ENCODE measurements at regions not wholly inside any gene's neighbourhood (a gene's known extent, or its start where the extent isn't known, plus 50 kb on each side); places are given as distances from the start of the nearest gene placed in this dataset.

DNA sequence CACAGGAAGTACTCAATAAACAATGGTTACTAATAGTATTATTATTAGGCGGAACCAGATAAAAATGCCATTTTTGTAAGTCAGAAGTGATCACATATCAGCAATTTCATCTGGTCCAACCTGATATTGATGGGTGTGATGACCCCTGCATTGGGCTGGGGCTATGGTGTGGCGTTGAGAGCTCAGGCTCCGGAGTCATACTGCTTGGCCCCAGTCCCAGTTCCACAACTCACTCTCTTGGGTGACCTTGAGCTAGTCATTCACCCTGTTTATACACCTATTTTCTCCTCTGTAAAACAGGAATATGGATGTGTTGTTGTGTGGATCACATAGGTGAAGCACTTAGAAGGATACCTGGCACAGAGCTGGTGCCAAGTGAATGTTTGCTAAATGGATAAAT lies 229.4 kb upstream of the POU3F1 start (continued):
- TF ChIP-seq ZBTB21 (CRISPR knock-in tag; IDR thresholded peaks at IDR 0.05; ENCODE audit: borderline replicate concordance) (no peak), IRF2 (CRISPR knock-in tag; IDR thresholded peaks at IDR 0.05; ENCODE audit: borderline replicate concordance, low read depth) (no peak), NR2C2 (CRISPR knock-in tag; IDR thresholded peaks at IDR 0.05) (no peak), GABPB1 (CRISPR knock-in tag; IDR thresholded peaks at IDR 0.05) (no peak), EMX1 (CRISPR knock-in tag; IDR thresholded peaks at IDR 0.05) (no peak), ZNF396 (CRISPR knock-in tag; IDR thresholded peaks at IDR 0.05; ENCODE audit: borderline replicate concordance) (no peak)
- TF ChIP-seq, protein P1, sequence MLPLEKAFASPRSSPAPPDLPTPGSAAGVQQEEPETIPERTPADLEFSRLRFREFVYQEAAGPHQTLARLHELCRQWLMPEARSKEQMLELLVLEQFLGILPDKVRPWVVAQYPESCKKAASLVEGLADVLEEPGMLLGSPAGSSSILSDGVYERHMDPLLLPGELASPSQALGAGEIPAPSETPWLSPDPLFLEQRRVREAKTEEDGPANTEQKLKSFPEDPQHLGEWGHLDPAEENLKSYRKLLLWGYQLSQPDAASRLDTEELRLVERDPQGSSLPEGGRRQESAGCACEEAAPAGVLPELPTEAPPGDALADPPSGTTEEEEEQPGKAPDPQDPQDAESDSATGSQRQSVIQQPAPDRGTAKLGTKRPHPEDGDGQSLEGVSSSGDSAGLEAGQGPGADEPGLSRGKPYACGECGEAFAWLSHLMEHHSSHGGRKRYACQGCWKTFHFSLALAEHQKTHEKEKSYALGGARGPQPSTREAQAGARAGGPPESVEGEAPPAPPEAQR (CRISPR knock-in tag; IDR thresholded peaks at IDR 0.05), result no peak
- TF ChIP-seq, protein P2, sequence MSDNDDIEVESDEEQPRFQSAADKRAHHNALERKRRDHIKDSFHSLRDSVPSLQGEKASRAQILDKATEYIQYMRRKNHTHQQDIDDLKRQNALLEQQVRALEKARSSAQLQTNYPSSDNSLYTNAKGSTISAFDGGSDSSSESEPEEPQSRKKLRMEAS (CRISPR knock-in tag; IDR thresholded peaks at IDR 0.05), result no peak
- TF ChIP-seq, protein P3, sequence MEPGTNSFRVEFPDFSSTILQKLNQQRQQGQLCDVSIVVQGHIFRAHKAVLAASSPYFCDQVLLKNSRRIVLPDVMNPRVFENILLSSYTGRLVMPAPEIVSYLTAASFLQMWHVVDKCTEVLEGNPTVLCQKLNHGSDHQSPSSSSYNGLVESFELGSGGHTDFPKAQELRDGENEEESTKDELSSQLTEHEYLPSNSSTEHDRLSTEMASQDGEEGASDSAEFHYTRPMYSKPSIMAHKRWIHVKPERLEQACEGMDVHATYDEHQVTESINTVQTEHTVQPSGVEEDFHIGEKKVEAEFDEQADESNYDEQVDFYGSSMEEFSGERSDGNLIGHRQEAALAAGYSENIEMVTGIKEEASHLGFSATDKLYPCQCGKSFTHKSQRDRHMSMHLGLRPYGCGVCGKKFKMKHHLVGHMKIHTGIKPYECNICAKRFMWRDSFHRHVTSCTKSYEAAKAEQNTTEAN (CRISPR knock-in tag; IDR thresholded peaks at IDR 0.05), result no peak

DNA sequence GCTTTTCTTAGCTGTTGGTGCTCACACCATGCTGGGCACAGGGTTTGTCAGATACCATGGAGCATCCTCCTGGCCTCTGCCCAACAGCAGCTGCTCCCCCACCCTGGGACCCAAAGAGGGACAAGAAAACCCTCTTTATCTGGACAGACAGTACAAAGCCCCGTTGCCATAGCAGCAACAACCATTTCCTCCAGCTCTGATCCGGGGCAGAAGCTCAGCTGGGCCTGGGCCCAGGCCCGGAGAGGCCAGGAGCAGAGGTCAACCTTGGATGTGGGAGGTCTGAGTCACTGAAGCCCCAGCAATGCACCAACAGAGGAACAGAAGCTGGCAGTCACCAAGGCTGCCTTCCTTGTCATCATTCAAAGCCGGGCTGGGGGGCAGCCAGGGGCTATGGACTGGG lies 228.4 kb upstream of the POU3F1 start:
- ChIA-PET POLR2A (no interaction called here), CTCF (no interaction called here)
- Mint-ChIP-seq H3K27ac (no peak overlapping the region), H3K27me3 (ENCODE audit: low read depth) (peaks cover 6% of the 10 kb centered on the region), H3K4me1 (peaks cover 47% of the 10 kb centered on the region), H3K36me3 (peaks cover 33% of the 10 kb centered on the region), H3K9me3 (peaks cover 36% of the 10 kb centered on the region), H3K4me3 (no peak overlapping the region)
- no peak for TF ChIP-seq CBFB (CRISPR knock-in tag; IDR thresholded peaks at IDR 0.05; ENCODE audit: low read depth)
- TF ChIP-seq ZNF423 (CRISPR knock-in tag; IDR thresholded peaks at IDR 0.05), result no peak
- TF ChIP-seq NFE2L1 (CRISPR knock-in tag; IDR thresholded peaks at IDR 0.05), result no peak
- TF ChIP-seq, protein P4, sequence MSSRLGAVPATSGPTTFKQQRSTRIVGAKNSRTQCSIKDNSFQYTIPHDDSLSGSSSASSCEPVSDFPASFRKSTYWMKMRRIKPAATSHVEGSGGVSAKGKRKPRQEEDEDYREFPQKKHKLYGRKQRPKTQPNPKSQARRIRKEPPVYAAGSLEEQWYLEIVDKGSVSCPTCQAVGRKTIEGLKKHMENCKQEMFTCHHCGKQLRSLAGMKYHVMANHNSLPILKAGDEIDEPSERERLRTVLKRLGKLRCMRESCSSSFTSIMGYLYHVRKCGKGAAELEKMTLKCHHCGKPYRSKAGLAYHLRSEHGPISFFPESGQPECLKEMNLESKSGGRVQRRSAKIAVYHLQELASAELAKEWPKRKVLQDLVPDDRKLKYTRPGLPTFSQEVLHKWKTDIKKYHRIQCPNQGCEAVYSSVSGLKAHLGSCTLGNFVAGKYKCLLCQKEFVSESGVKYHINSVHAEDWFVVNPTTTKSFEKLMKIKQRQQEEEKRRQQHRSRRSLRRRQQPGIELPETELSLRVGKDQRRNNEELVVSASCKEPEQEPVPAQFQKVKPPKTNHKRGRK (CRISPR knock-in tag; IDR thresholded peaks at IDR 0.05; ENCODE audit: borderline replicate concordance), result no peak
- TF ChIP-seq, protein P5, sequence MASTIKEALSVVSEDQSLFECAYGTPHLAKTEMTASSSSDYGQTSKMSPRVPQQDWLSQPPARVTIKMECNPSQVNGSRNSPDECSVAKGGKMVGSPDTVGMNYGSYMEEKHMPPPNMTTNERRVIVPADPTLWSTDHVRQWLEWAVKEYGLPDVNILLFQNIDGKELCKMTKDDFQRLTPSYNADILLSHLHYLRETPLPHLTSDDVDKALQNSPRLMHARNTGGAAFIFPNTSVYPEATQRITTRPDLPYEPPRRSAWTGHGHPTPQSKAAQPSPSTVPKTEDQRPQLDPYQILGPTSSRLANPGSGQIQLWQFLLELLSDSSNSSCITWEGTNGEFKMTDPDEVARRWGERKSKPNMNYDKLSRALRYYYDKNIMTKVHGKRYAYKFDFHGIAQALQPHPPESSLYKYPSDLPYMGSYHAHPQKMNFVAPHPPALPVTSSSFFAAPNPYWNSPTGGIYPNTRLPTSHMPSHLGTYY (CRISPR knock-in tag; IDR thresholded peaks at IDR 0.05), result no peak
- no peak for TF ChIP-seq NFATC4 (CRISPR knock-in tag; IDR thresholded peaks at IDR 0.05)
- TF ChIP-seq, protein P2 (CRISPR knock-in tag; IDR thresholded peaks at IDR 0.05), result no peak
- TF ChIP-seq, protein P6, sequence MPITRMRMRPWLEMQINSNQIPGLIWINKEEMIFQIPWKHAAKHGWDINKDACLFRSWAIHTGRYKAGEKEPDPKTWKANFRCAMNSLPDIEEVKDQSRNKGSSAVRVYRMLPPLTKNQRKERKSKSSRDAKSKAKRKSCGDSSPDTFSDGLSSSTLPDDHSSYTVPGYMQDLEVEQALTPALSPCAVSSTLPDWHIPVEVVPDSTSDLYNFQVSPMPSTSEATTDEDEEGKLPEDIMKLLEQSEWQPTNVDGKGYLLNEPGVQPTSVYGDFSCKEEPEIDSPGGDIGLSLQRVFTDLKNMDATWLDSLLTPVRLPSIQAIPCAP (CRISPR knock-in tag; IDR thresholded peaks at IDR 0.05), result no peak
- DNase-seq (ENCODE audit: low spot score), result no peak
- ATAC-seq, result no peak

DNA sequence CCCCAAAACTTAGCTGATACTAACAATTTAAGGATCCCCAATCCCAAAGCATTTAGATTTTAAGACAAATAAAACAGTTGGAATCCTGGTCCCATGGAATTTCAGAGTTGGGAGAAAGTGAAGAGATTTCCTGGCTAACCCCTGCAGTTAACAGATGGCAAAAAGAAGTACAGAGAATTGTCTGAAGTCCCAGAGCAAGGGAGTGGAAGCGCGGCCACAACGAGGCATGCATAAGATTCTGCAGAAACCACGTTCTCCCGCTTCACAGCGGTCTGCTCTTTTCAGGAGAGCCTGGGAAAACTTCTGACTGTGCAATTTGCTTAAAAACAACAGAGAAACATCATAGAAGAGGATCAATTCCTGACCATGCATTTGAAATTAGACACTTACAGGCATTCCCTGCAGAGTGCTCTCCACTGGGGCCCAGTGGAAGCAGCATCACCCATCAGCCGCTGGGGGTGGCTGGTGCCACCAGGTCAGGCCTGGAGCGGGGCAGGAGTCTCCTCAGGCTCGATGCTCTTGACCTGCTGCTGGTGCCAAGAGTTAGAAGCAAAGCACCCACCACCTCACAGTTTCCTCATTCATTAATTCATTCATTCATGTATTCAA lies 226.7 kb upstream of the POU3F1 start:
- ChIA-PET POLR2A (no interaction called here), CTCF (interaction anchor here (0.6 kb wide), 1 partner anchor 12 kb away, joined by 3 read pairs; no protein-coding TSS in a partner anchor)
- Mint-ChIP-seq H3K4me3 (no peak overlapping the region), H3K27me3 (ENCODE audit: low read depth) (no peaks in the 10 kb centered on the region; the same call in 1 of the 2 replicates), H3K36me3 (peaks cover 16% of the 10 kb centered on the region), H3K4me1 (peaks cover 64% of the 10 kb centered on the region), H3K9me3 (peaks cover 19% of the 10 kb centered on the region), H3K27ac (no peak overlapping the region)
- DNase-seq (ENCODE audit: low spot score) (no peak), ATAC-seq (no peak)
- TF ChIP-seq GRHL2 (CRISPR knock-in tag; IDR thresholded peaks at IDR 0.05; ENCODE audit: insufficient replicate concordance, severe bottlenecking), result no peak
- TF ChIP-seq, protein P2 (CRISPR knock-in tag; IDR thresholded peaks at IDR 0.05), result no peak
- TF ChIP-seq, protein P6 (CRISPR knock-in tag; IDR thresholded peaks at IDR 0.05), result no peak
- TF ChIP-seq, protein P7, sequence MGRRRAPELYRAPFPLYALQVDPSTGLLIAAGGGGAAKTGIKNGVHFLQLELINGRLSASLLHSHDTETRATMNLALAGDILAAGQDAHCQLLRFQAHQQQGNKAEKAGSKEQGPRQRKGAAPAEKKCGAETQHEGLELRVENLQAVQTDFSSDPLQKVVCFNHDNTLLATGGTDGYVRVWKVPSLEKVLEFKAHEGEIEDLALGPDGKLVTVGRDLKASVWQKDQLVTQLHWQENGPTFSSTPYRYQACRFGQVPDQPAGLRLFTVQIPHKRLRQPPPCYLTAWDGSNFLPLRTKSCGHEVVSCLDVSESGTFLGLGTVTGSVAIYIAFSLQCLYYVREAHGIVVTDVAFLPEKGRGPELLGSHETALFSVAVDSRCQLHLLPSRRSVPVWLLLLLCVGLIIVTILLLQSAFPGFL (CRISPR knock-in tag; IDR thresholded peaks at IDR 0.05; ENCODE audit: borderline replicate concordance), result no peak
- TF ChIP-seq, protein P8, sequence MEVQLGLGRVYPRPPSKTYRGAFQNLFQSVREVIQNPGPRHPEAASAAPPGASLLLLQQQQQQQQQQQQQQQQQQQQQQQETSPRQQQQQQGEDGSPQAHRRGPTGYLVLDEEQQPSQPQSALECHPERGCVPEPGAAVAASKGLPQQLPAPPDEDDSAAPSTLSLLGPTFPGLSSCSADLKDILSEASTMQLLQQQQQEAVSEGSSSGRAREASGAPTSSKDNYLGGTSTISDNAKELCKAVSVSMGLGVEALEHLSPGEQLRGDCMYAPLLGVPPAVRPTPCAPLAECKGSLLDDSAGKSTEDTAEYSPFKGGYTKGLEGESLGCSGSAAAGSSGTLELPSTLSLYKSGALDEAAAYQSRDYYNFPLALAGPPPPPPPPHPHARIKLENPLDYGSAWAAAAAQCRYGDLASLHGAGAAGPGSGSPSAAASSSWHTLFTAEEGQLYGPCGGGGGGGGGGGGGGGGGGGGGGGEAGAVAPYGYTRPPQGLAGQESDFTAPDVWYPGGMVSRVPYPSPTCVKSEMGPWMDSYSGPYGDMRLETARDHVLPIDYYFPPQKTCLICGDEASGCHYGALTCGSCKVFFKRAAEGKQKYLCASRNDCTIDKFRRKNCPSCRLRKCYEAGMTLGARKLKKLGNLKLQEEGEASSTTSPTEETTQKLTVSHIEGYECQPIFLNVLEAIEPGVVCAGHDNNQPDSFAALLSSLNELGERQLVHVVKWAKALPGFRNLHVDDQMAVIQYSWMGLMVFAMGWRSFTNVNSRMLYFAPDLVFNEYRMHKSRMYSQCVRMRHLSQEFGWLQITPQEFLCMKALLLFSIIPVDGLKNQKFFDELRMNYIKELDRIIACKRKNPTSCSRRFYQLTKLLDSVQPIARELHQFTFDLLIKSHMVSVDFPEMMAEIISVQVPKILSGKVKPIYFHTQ (CRISPR knock-in tag; IDR thresholded peaks at IDR 0.05), result no peak
- no peak for TF ChIP-seq TP53 (CRISPR knock-in tag; IDR thresholded peaks at IDR 0.05)

All from WTC11 (cell line).